Mesothelial cell of epicardium (in vitro differentiated cells): ENCODE measurements at regions not wholly inside any gene's neighbourhood (a gene's known extent, or its start where the extent isn't known, plus 50 kb on each side); places are given as distances from the start of the nearest gene placed in this dataset.

Experiments
- DNase-seq, 2 experiments: peaks; one replicate each; pipeline ENCODE4 v3.0.0; 2021; ENCODE audit warnings: low spot score in 2 of 2; ENCODE audit not compliant: unreplicated experiment in 2 of 2
- H3K27ac Mint-ChIP-seq: 2 replicates; pipeline ENCODE4 v1.8.0; 2021; ENCODE audit warnings: mixed read lengths
- H3K27me3 Mint-ChIP-seq: 2 replicates; pipeline ENCODE4 v1.8.0; 2021; ENCODE audit warnings: low read depth, mixed read lengths
- H3K36me3 Mint-ChIP-seq: 2 replicates; pipeline ENCODE4 v1.8.0; 2021; ENCODE audit warnings: mixed read lengths
- H3K4me1 Mint-ChIP-seq: 2 replicates; pipeline ENCODE4 v1.8.0; 2021; ENCODE audit warnings: mixed read lengths
- H3K4me3 Mint-ChIP-seq: 2 replicates; pipeline ENCODE4 v1.8.0; 2021; ENCODE audit warnings: mild to moderate bottlenecking, moderate library complexity, mixed read lengths
- H3K9me3 Mint-ChIP-seq: 2 replicates; pipeline ENCODE4 v1.8.0; 2021; ENCODE audit warnings: mixed read lengths
- CTCF ChIP-seq: fragments of 200-600 bp; sonication (generic); IDR thresholded peaks from one replicate; pipeline ENCODE4 v1.5.0; 2021; ENCODE audit warnings: antibody characterized with exemption; ENCODE audit not compliant: unreplicated experiment

GRCh38 chr13:109448629-109449028, 337.8 kb downstream of the IRS2 start:
- no peaks in the 10 kb centered on the region for H3K36me3 Mint-ChIP-seq
- no peaks in the 10 kb centered on the region for H3K4me1 Mint-ChIP-seq
- no peak for TF ChIP-seq CTCF
- no peak overlapping the region for H3K27ac Mint-ChIP-seq
- H3K9me3 Mint-ChIP-seq = peaks cover 23% of the 10 kb centered on the region
- no peak for DNase-seq
- H3K4me3 Mint-ChIP-seq = no peak overlapping the region
- no peaks in the 10 kb centered on the region for H3K27me3 Mint-ChIP-seq

- Mint-ChIP-seq H3K4me1 (no peaks in the 10 kb centered on the region), H3K9me3 (peaks cover 21% of the 10 kb centered on the region), H3K36me3 (no peaks in the 10 kb centered on the region), H3K4me3 (no peak overlapping the region), H3K27me3 (no peaks in the 10 kb centered on the region), H3K27ac (no peak overlapping the region)
- no peak for DNase-seq
- TF ChIP-seq CTCF = no peak
Observed at GRCh38 chr13:109447667-109448066, 338.7 kb downstream of the IRS2 start.

DNA sequence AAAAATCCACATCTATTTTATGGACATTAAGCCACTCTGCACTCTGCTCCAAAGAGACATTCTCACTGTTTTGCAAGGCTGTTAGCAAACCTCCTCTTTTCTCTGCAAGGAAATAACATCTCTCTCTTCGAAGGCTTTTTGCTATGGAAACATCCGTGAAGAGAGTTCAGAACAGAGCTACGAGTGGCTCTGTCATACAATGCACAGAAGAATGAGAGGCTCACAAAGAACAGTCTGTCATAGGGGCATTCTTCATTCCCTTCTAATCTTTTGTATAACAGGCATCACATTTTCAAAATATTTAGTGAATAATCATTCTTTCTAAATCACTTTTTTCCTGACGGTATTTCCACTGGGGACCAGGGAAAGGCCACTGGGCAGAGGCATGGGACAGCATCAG, 346.1 kb downstream of the IRS2 start:
- no peak for TF ChIP-seq CTCF
- H3K27me3 Mint-ChIP-seq = no peaks in the 10 kb centered on the region
- H3K36me3 Mint-ChIP-seq = no peaks in the 10 kb centered on the region
- H3K27ac Mint-ChIP-seq = no peak overlapping the region
- no peak for DNase-seq
- no peaks in the 10 kb centered on the region for H3K4me1 Mint-ChIP-seq
- H3K9me3 Mint-ChIP-seq = peaks cover 15% of the 10 kb centered on the region
- no peak overlapping the region for H3K4me3 Mint-ChIP-seq

- no peak for TF ChIP-seq CTCF
- H3K9me3 Mint-ChIP-seq = peaks cover 15% of the 10 kb centered on the region
- no peak overlapping the region for H3K4me3 Mint-ChIP-seq
- H3K27me3 Mint-ChIP-seq = no peaks in the 10 kb centered on the region
- no peaks in the 10 kb centered on the region for H3K4me1 Mint-ChIP-seq
- no peak for DNase-seq
- H3K27ac Mint-ChIP-seq = no peak overlapping the region
- H3K36me3 Mint-ChIP-seq = no peaks in the 10 kb centered on the region
Observed at GRCh38 chr13:109439813-109440212, 346.6 kb downstream of the IRS2 start.

GRCh38 chr13:109436841-109437240, 349.5 kb downstream of the IRS2 start:
- no peak for DNase-seq
- H3K4me1 Mint-ChIP-seq = no peaks in the 10 kb centered on the region
- no peak for TF ChIP-seq CTCF
- H3K27ac Mint-ChIP-seq = no peak overlapping the region
- H3K4me3 Mint-ChIP-seq = no peak overlapping the region
- peaks cover 15% of the 10 kb centered on the region for H3K9me3 Mint-ChIP-seq
- no peaks in the 10 kb centered on the region for H3K36me3 Mint-ChIP-seq
- H3K27me3 Mint-ChIP-seq = no peaks in the 10 kb centered on the region

DNA sequence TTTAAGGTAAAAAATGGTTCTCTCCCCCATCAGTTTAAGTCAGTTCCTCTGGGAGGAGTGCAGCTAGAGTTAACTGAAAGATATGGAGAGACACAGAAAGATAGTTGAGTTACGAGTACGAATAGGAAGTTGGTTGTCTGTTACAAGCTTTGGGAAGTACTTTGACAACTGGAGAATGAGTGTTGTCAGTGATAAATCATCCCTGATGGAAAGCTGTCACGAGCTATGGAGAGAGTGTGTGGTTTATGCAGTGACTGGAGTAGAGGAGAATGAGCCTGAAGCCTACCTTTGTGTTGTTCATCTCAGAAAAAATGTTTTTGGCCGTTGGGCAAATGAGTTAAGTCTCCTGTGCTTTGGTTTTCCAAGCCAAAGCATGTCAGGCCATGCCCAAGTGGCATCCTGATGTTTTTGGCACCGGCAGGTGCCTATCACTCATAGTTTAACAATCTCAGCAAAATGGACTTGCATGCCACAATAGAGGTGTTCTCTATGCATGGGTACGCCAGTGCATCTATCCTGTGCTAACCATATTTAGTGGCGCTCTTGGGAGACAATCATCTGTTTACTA, 350.2 kb downstream of the IRS2 start:
- DNase-seq = no peak
- peaks cover 19% of the 10 kb centered on the region for H3K9me3 Mint-ChIP-seq
- no peak overlapping the region for H3K27ac Mint-ChIP-seq
- TF ChIP-seq CTCF = no peak
- no peaks in the 10 kb centered on the region for H3K4me1 Mint-ChIP-seq
- H3K27me3 Mint-ChIP-seq = no peaks in the 10 kb centered on the region
- H3K4me3 Mint-ChIP-seq = no peak overlapping the region
- H3K36me3 Mint-ChIP-seq = no peaks in the 10 kb centered on the region
